ENCODE measurements at regions not wholly inside any gene's neighbourhood (a gene's known extent, or its start where the extent isn't known, plus 50 kb on each side); places are given as distances from the start of the nearest gene placed in this dataset.

DNA sequence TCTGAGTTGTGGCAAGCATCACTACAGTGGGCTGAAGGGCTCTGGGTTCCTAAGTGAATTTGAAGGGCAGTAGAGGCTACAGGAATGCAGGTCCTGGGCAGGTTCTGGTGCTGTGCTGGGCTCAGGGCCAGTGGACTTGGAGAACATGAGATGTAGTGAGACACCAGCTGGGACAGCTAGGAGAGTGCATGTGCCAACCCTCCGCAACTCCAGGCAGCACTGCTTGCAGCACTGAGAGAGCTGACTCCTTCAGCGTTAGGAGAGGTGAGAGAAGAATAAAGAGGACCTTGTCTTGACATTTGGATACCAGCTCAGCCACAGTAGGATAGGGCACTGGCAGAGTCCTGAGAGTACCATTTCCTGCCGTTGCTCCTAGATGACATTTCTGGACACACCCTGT lies 739.9 kb upstream of the PRR20A start:
- no peaks in the 10 kb centered on the region for H3K4me1 ChIP-seq
- intact Hi-C loops (cut with DNase I) = no loop called here
- TF ChIP-seq, protein P1, sequence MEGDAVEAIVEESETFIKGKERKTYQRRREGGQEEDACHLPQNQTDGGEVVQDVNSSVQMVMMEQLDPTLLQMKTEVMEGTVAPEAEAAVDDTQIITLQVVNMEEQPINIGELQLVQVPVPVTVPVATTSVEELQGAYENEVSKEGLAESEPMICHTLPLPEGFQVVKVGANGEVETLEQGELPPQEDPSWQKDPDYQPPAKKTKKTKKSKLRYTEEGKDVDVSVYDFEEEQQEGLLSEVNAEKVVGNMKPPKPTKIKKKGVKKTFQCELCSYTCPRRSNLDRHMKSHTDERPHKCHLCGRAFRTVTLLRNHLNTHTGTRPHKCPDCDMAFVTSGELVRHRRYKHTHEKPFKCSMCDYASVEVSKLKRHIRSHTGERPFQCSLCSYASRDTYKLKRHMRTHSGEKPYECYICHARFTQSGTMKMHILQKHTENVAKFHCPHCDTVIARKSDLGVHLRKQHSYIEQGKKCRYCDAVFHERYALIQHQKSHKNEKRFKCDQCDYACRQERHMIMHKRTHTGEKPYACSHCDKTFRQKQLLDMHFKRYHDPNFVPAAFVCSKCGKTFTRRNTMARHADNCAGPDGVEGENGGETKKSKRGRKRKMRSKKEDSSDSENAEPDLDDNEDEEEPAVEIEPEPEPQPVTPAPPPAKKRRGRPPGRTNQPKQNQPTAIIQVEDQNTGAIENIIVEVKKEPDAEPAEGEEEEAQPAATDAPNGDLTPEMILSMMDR (IDR thresholded peaks at IDR 0.05) = no peak
- TF ChIP-seq POLR2AphosphoS5 (IDR thresholded peaks at IDR 0.05) (no peak), EP300 (IDR thresholded peaks at IDR 0.05) (no peak), POLR2A (IDR thresholded peaks at IDR 0.05) (no peak)
- H3K36me3 ChIP-seq = no peaks in the 10 kb centered on the region
- no peak for DNase-seq
- no peaks in the 10 kb centered on the region for H3K27me3 ChIP-seq
- no peak overlapping the region for H3K27ac ChIP-seq
- 80 to 87% methylated on average over 3 of the region's 3 CpGs for WGBS, 2 donors
- no peak overlapping the region for H3K4me3 ChIP-seq
- peaks cover 0 to 6% (median 3%) of the 10 kb centered on the region in 4 donors for H3K9me3 ChIP-seq

DNA sequence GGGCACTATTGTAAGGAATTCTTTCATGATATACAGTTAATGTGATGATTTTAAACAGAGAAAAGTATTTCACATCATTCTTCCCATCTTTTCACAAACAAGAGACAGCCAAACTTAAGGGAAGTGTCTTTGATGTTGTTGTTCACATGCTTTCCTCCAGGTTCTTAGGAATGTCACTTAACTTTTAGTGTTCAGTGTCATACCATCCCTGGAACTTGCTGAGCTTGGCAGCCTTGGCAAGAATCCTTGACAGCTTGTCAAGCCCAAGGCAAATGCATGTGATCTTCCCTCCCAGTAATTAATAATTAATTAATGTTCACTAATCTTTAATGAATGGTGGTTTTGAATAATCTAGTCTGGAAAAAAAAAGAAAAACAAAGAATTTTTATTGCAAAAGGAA lies 727.9 kb upstream of the PRR20A start:
- Histone ChIP-seq H3K36me3 (no peaks in the 10 kb centered on the region), H3K27me3 (no peaks in the 10 kb centered on the region), H3K27ac (no peak overlapping the region), H3K4me3 (no peak overlapping the region), H3K4me1 (no peaks in the 10 kb centered on the region), H3K9me3 (peaks cover 0 to 4% (median 0%) of the 10 kb centered on the region in 4 donors)
- no peak for TF ChIP-seq POLR2A (IDR thresholded peaks at IDR 0.05)
- TF ChIP-seq EP300 (IDR thresholded peaks at IDR 0.05) = no peak
- TF ChIP-seq, protein P1 (IDR thresholded peaks at IDR 0.05) = no peak
- no peak for TF ChIP-seq POLR2AphosphoS5 (IDR thresholded peaks at IDR 0.05)
- DNase-seq = no peak
- intact Hi-C loops (cut with DNase I) = no loop called here

DNA sequence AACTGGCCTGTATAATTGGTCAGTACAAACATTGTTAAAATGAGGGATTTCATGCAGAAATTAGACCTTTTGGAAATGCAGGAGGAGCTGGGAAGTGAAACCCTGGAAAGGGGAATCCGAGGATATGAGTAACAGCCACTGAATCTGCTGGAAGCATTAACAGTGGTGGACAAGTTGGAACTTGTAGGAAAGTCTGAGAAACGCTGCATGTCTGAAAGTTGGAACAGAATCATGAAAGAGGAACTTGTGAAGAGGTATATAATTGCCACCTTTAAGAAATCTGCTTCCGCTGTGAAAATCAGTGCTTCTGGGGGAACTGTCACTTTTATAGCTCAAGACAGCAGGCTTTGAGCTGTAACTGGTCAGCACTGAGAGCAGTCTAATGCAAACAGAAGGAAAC lies 716.5 kb upstream of the PRR20A start:
- no peaks in the 10 kb centered on the region for H3K4me1 ChIP-seq
- no peak for DNase-seq
- intact Hi-C loops (cut with DNase I) = no loop called here
- WGBS, 2 donors = 57 to 63% methylated on average over 3 of the region's 3 CpGs
- H3K36me3 ChIP-seq = no peaks in the 10 kb centered on the region
- H3K4me3 ChIP-seq = no peak overlapping the region
- TF ChIP-seq, protein P1 (IDR thresholded peaks at IDR 0.05) = no peak
- no peak for TF ChIP-seq POLR2AphosphoS5 (IDR thresholded peaks at IDR 0.05)
- no peak for TF ChIP-seq EP300 (IDR thresholded peaks at IDR 0.05)
- TF ChIP-seq POLR2A (IDR thresholded peaks at IDR 0.05) = no peak
- no peaks in the 10 kb centered on the region for H3K27me3 ChIP-seq
- no peak overlapping the region for H3K27ac ChIP-seq
- no peaks in the 10 kb centered on the region for H3K9me3 ChIP-seq

DNA sequence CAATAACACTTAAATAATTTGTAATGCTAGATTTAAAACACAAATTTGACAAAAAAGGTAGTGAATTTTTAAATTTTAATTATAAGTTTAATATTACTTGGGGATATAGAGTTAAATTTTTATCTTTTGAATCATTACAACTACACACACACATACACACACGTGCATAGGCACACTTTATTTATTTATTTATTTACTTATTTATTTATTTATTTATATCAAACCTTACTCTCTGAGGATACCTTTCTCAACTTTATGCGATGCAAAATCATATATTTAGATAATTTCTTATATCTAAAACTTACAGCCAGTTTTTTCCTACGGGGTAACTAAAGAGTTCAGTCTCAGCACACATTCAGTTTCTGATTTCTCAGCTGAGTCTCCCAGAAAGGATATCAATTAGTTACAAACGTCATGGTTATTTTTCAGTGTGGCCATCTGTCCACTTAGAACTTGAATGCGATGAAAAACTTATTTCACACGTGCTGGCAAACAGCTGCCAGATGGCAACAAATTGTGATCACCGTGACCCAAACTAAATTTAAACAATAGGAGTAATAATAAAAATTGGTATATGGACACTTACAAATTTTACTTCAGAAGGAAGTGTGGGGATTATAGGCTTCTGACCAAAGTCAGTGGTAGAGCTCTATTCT lies 683.1 kb upstream of the PRR20A start:
- Histone ChIP-seq H3K4me3 (no peak overlapping the region), H3K27ac (no peak overlapping the region), H3K27me3 (no peaks in the 10 kb centered on the region), H3K36me3 (no peaks in the 10 kb centered on the region), H3K4me1 (no peaks in the 10 kb centered on the region), H3K9me3 (peaks cover 0 to 3% (median 0%) of the 10 kb centered on the region in 4 donors)
- DNase-seq = no peak
- intact Hi-C loops (cut with DNase I) = no loop called here
- TF ChIP-seq, protein P1 (IDR thresholded peaks at IDR 0.05) = no peak
- TF ChIP-seq EP300 (IDR thresholded peaks at IDR 0.05) (no peak), POLR2AphosphoS5 (IDR thresholded peaks at IDR 0.05) (no peak), POLR2A (IDR thresholded peaks at IDR 0.05) (no peak)
- WGBS, 2 donors = 65 to 75% methylated on average over 7 of the region's 7 CpGs

DNA sequence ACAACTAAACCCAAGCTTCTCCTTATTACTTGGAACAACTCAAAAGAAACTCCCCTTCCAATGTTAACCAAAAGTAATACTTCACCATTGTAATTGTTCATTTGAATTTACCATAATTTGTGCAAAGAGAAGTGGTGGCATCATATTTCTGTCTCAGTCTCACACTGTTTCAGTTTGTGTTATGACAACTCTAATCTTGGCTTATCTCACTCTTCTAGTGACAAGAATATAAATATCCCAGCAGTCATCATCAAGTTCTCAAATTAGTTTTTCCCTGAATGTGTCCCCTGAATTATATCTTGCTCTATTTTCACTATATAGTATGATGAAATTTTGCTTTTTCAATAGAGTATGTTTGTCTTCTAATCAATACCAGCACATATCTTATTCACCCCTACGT lies 681.4 kb upstream of the PRR20A start:
- Histone ChIP-seq H3K4me1 (no peaks in the 10 kb centered on the region), H3K4me3 (no peak overlapping the region), H3K9me3 (no peaks in the 10 kb centered on the region), H3K27me3 (no peaks in the 10 kb centered on the region), H3K36me3 (no peaks in the 10 kb centered on the region), H3K27ac (no peak overlapping the region)
- DNase-seq = no peak
- intact Hi-C loops (cut with DNase I) = no loop called here
- TF ChIP-seq POLR2AphosphoS5 (IDR thresholded peaks at IDR 0.05) = no peak
- TF ChIP-seq, protein P1 (IDR thresholded peaks at IDR 0.05) = no peak
- TF ChIP-seq POLR2A (IDR thresholded peaks at IDR 0.05) = no peak
- TF ChIP-seq EP300 (IDR thresholded peaks at IDR 0.05) = no peak
- 84 to 85% methylated on average over 1 of the region's 1 CpG for WGBS, 2 donors

Data from sigmoid colon (tissue), 6 donors.